IgD-negative memory B cell (primary cell): ENCODE measurements at regions not wholly inside any gene's neighbourhood (a gene's known extent, or its start where the extent isn't known, plus 50 kb on each side); places are given as distances from the start of the nearest gene placed in this dataset.
"Not testable (repeated sequence)": the region's sequence is repeated elsewhere in the genome, so short reads cannot be mapped to it uniquely, and the experiment has no call there.

Experiments
- H3K27ac Mint-ChIP-seq, 3 donors: one replicate each; pipeline ENCODE4 v1.8.0; 2020 to 2022; ENCODE audit warnings: mild to moderate bottlenecking in 3 of 3, mixed read lengths in 3 of 3, moderate library complexity in 1 of 3
- H3K27me3 Mint-ChIP-seq: one replicate; pipeline ENCODE4 v1.8.0; 2021; ENCODE audit warnings: mixed read lengths
- H3K36me3 Mint-ChIP-seq: one replicate; pipeline ENCODE4 v1.8.0; 2020; ENCODE audit warnings: mild to moderate bottlenecking, mixed read lengths
- H3K4me1 Mint-ChIP-seq, 3 donors: one replicate each; pipeline ENCODE4 v1.8.0; 2020 to 2022; ENCODE audit warnings: mixed read lengths in 3 of 3, mild to moderate bottlenecking in 1 of 3
- H3K4me3 Mint-ChIP-seq, 4 donors: one replicate each; pipeline ENCODE4 v1.8.0; 2020 to 2022; ENCODE audit warnings: mild to moderate bottlenecking in 4 of 4, mixed read lengths in 4 of 4, moderate library complexity in 3 of 4
- H3K9me3 Mint-ChIP-seq, 3 donors: one replicate each; pipeline ENCODE4 v1.8.0; 2020 to 2021; ENCODE audit warnings: mixed read lengths in 3 of 3, mild to moderate bottlenecking in 1 of 3

DNA sequence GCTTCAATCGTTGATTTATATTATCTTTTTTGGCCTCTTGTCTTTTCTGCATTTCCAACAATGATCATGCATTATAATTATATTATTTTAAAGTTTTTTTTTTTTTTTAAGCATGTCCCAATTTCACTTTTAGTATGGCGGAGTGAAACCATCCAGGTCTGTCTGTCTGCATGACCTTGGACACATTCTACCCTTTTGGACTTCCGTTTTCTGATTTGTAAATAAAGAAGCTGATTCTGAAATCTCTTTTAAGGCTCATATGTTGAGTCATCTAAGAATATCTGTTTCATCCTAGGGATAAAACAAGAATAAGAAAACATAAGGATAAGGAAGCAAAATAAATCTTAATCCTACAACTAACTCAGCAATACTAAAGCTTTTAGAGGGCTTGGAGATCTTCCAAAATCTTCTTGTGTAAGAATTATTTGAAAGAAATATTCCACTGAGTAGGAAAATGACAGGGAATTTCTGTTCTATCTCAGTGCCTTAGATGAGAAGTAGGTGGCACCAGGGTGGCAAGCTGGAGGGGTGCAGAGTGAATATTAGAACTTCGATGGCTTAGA, 195.7 kb upstream of the TOX3 start:
- Mint-ChIP-seq H3K27me3 (no peaks in the 10 kb centered on the region), H3K4me1 (no peaks in the 10 kb centered on the region), H3K36me3 (peaks cover 2% of the 10 kb centered on the region), H3K27ac (no peak overlapping the region), H3K9me3 (peaks cover 3 to 13% (median 4%) of the 10 kb centered on the region in 3 donors), H3K4me3 (no peak overlapping the region)

DNA sequence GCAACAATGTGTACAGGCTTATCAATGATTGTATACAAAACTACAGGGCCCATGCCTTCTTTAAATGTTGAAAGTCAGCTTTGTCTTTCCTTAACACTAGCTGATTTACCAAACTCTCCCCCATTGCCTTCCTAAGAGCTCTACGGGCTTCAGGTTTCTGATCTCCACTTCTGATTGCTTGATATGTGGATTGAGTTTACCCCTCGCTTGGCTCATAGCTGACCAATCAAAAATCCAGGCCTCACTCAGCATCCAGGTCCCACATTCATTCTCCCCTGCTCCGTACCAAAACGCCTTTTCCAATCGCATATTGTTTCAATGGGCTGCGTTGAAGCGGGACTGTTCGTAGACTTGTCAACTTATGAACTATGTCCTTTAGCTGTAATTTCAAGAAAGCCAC, 195.1 kb upstream of the TOX3 start:
- Mint-ChIP-seq H3K27ac (no peak overlapping the region), H3K36me3 (peaks cover 2% of the 10 kb centered on the region), H3K27me3 (no peaks in the 10 kb centered on the region), H3K9me3 (peaks cover 3 to 13% (median 4%) of the 10 kb centered on the region in 3 donors), H3K4me3 (no peak overlapping the region), H3K4me1 (no peaks in the 10 kb centered on the region)

GRCh38 chr16:52741351-52741750, 194.4 kb upstream of the TOX3 start:
- no peak overlapping the region for H3K4me3 Mint-ChIP-seq
- H3K27me3 Mint-ChIP-seq, result no peaks in the 10 kb centered on the region
- H3K27ac Mint-ChIP-seq, result no peak overlapping the region
- H3K4me1 Mint-ChIP-seq, result no peaks in the 10 kb centered on the region
- H3K9me3 Mint-ChIP-seq, result peaks cover 3 to 13% (median 4%) of the 10 kb centered on the region in 3 donors
- peaks cover 2% of the 10 kb centered on the region for H3K36me3 Mint-ChIP-seq

DNA sequence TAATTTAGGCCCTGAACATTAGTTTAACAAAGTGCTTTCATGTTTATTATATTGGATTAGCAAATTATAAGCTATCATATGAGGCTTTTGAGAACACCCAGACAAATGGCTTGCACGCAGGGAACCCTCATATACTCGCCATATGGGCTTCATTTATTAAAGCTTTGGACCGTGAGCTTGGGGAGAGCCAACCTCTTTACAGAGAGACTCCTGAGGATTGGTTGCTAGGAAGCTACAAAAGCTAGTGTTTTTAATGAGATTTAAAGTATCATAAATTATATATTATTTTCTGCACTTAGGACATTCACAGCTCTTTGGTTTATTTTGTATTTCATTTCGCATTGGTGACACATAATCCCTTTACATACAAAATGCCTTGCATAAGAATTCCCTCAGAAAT, 193.8 kb upstream of the TOX3 start:
- peaks cover 2% of the 10 kb centered on the region for H3K36me3 Mint-ChIP-seq
- H3K4me3 Mint-ChIP-seq, result no peak overlapping the region
- peaks cover 4 to 13% (median 5%) of the 10 kb centered on the region in 3 donors for H3K9me3 Mint-ChIP-seq
- H3K4me1 Mint-ChIP-seq, result no peaks in the 10 kb centered on the region
- no peak overlapping the region for H3K27ac Mint-ChIP-seq
- no peaks in the 10 kb centered on the region for H3K27me3 Mint-ChIP-seq

- Mint-ChIP-seq H3K4me1 (no peaks in the 10 kb centered on the region), H3K4me3 (no peak overlapping the region), H3K36me3 (peaks cover 2% of the 10 kb centered on the region), H3K27ac (no peak overlapping the region), H3K9me3 (peaks cover 5 to 13% (median 7%) of the 10 kb centered on the region in 3 donors), H3K27me3 (no peaks in the 10 kb centered on the region)
These were observed 193.4 kb upstream of the TOX3 start for GRCh38 chr16:52740333-52740732.

DNA sequence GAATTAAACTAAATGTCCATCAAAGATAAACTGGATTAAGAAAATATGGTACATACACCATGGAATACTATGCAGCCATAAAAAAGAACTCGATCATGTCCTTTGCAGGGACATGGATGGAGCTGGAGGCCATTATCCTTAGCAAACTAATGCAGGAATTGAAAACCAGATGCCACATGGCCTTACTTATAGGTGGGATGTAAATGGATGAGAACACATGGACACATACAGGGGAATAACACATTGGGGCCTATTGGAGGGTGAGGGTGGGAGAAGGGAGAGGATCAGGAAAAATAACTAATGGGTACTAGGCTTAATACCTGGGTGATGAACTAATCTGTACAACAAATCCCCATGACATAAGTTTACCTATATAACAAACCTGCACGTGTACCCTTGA, 192.0 kb upstream of the TOX3 start:
- not testable (repeated sequence) for H3K4me3 Mint-ChIP-seq, H3K36me3 Mint-ChIP-seq, H3K27me3 Mint-ChIP-seq, H3K4me1 Mint-ChIP-seq, H3K27ac Mint-ChIP-seq
- peaks cover 5 to 13% (median 7%) of the 10 kb centered on the region in 3 donors for H3K9me3 Mint-ChIP-seq

GRCh38 chr16:52731219-52731875, 184.4 kb upstream of the TOX3 start:
- H3K9me3 Mint-ChIP-seq, result peaks cover 2 to 3% (median 3%) of the 10 kb centered on the region in 3 donors
- no peaks in the 10 kb centered on the region for H3K36me3 Mint-ChIP-seq
- no peak overlapping the region for H3K4me3 Mint-ChIP-seq
- H3K4me1 Mint-ChIP-seq, result no peaks in the 10 kb centered on the region
- no peak overlapping the region for H3K27ac Mint-ChIP-seq
- H3K27me3 Mint-ChIP-seq, result peaks cover 3% of the 10 kb centered on the region

- H3K36me3 Mint-ChIP-seq, result no peaks in the 10 kb centered on the region
- H3K9me3 Mint-ChIP-seq, result peaks cover 0 to 3% (median 0%) of the 10 kb centered on the region in 3 donors
- H3K27me3 Mint-ChIP-seq, result peaks cover 3% of the 10 kb centered on the region
- H3K4me3 Mint-ChIP-seq, result no peak overlapping the region
- no peaks in the 10 kb centered on the region for H3K4me1 Mint-ChIP-seq
- no peak overlapping the region for H3K27ac Mint-ChIP-seq
These were observed 182.8 kb upstream of the TOX3 start for GRCh38 chr16:52729731-52730130.

DNA sequence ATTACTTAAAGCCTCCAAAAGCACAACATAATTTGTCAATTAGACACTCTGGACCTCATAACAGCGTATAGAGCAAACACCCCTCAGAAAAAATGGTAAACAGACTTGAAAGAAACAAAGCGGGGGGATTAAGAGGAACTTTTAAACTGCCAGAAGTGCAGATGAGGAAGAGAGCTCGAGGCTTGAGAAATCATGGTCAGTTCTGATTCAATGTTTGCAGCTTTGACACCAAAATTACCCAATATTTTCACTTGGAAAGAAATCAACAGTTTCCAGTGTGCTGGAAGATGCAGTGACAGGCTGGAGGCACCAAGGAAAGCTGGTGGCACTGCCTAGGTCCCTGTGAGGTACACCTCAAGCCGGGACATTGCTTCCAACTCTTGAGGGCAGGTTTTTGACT, 180.9 kb upstream of the TOX3 start:
- H3K27me3 Mint-ChIP-seq, result peaks cover 3% of the 10 kb centered on the region
- H3K36me3 Mint-ChIP-seq, result no peaks in the 10 kb centered on the region
- peaks cover 0 to 3% (median 0%) of the 10 kb centered on the region in 3 donors for H3K9me3 Mint-ChIP-seq
- no peak overlapping the region for H3K4me3 Mint-ChIP-seq
- H3K4me1 Mint-ChIP-seq, result no peaks in the 10 kb centered on the region
- no peak overlapping the region for H3K27ac Mint-ChIP-seq

GRCh38 chr16:52727441-52727840, 180.5 kb upstream of the TOX3 start:
- Mint-ChIP-seq H3K36me3 (no peaks in the 10 kb centered on the region), H3K4me3 (no peak overlapping the region), H3K27ac (no peak overlapping the region), H3K27me3 (peaks cover 3% of the 10 kb centered on the region), H3K4me1 (no peaks in the 10 kb centered on the region), H3K9me3 (peaks cover 0 to under 1% (median 0%) of the 10 kb centered on the region in 3 donors)

DNA sequence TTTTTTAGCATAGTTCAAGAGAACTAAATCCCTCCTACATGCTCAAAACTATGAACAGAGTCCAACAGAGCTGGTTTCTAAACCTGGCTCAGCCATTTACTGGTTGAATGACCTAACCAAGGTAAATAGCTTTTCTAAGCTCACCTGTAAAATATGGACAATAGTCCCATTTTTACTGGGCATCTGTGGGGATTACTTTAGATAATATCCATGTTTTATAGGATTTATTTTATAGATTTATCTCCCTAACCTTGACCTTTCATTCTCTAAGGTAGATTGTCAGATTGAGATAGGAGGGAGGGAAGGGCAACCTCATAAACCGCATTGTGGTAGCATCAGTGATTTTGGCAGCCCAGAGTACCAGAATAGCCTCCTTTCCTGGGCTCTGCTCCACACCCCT, 178.5 kb upstream of the TOX3 start:
- Mint-ChIP-seq H3K27ac (no peak overlapping the region), H3K36me3 (no peaks in the 10 kb centered on the region), H3K27me3 (peaks cover 3% of the 10 kb centered on the region), H3K9me3 (peaks cover 0 to 6% (median 4%) of the 10 kb centered on the region in 3 donors), H3K4me1 (no peaks in the 10 kb centered on the region), H3K4me3 (no peak overlapping the region)

GRCh38 chr16:52725043-52725442, 178.1 kb upstream of the TOX3 start:
- Mint-ChIP-seq H3K9me3 (peaks cover 0 to 6% (median 4%) of the 10 kb centered on the region in 3 donors), H3K27ac (no peak overlapping the region), H3K4me1 (no peaks in the 10 kb centered on the region), H3K27me3 (peaks cover 3% of the 10 kb centered on the region), H3K4me3 (no peak overlapping the region), H3K36me3 (no peaks in the 10 kb centered on the region)

- Mint-ChIP-seq H3K27ac (no peak overlapping the region), H3K4me1 (no peaks in the 10 kb centered on the region), H3K4me3 (no peak overlapping the region), H3K36me3 (no peaks in the 10 kb centered on the region), H3K27me3 (no peaks in the 10 kb centered on the region), H3K9me3 (peaks cover 4 to 10% (median 6%) of the 10 kb centered on the region in 3 donors)
These were observed 174.4 kb upstream of the TOX3 start for GRCh38 chr16:52721331-52721730.

DNA sequence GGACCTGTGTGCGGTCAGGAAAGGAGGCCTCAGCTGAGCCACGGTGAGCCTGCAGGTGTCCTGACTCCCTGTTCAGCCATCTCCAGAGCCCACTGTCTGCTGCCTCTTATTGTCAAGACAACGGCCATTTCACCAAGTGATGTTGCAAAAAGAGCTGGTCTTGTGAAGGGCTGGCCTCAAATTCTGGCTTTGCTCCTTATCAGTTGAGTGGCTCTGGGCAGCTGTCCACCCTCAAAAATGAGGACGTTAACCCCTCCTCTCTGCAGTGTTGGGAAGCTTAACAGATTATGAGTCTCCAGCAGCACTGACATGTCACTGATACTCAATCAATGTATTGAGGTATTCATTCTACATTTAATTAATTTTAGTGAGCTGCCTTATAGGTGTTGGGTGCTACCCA, 171.1 kb upstream of the TOX3 start:
- no peak overlapping the region for H3K4me3 Mint-ChIP-seq
- H3K27ac Mint-ChIP-seq, result no peak overlapping the region
- no peaks in the 10 kb centered on the region for H3K27me3 Mint-ChIP-seq
- H3K36me3 Mint-ChIP-seq, result peaks cover 2% of the 10 kb centered on the region
- no peaks in the 10 kb centered on the region for H3K4me1 Mint-ChIP-seq
- H3K9me3 Mint-ChIP-seq, result peaks cover 4 to 12% (median 6%) of the 10 kb centered on the region in 3 donors

- Mint-ChIP-seq H3K4me1 (no peaks in the 10 kb centered on the region), H3K27me3 (no peaks in the 10 kb centered on the region), H3K27ac (peak overlapping the region in 1 of 3 donors; percentile 24), H3K4me3 (no peak overlapping the region), H3K9me3 (peaks cover 0 to 16% (median 0%) of the 10 kb centered on the region in 3 donors), H3K36me3 (peaks cover 2% of the 10 kb centered on the region)
These were observed 166.8 kb upstream of the TOX3 start for GRCh38 chr16:52713740-52714139.

DNA sequence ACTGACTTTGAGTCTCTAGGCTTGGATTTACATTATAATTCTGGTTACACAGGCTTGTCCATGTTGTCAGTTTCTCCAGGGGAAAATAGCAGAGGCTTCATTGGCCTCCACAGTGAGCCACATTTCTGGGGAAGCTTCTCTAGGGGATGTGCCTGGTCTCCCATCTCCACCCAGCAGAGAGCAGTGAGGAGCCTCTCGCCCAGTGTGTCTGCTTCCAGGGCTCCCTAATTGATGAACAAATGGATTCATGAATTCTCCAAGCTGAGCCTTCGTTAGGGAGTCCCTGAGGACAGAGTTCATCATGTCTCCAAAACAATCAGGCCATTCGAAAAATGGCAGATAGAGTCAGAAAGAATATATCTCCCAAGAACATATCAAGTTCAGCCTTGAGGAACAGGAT, 162.4 kb upstream of the TOX3 start:
- no peaks in the 10 kb centered on the region for H3K27me3 Mint-ChIP-seq
- H3K27ac Mint-ChIP-seq, result no peak overlapping the region
- peaks cover 0 to 7% (median 3%) of the 10 kb centered on the region in 3 donors for H3K9me3 Mint-ChIP-seq
- H3K36me3 Mint-ChIP-seq, result no peaks in the 10 kb centered on the region
- no peak overlapping the region for H3K4me3 Mint-ChIP-seq
- no peaks in the 10 kb centered on the region for H3K4me1 Mint-ChIP-seq
